Activated CD4-positive, alpha-beta T cell treated with anti-CD3 and anti-CD28 coated beads, Interleukin-2, amount 10 ng/mL, durations not matched to agents 7 days and 5 days (primary cell): ENCODE measurements at regions not wholly inside any gene's neighbourhood (a gene's known extent, or its start where the extent isn't known, plus 50 kb on each side); places are given as distances from the start of the nearest gene placed in this dataset.
"Not testable (repeated sequence)": the region's sequence is repeated elsewhere in the genome, so short reads cannot be mapped to it uniquely, and the experiment has no call there.

Experiments used
- CTCF ChIA-PET: fragments of 350-600 bp; sonication (Branson Sonifier 250); formaldehyde crosslinking; loops from one replicate; lab custom pipeline; 2021; ENCODE audit warnings: antibody characterized with exemption; lab: Charles Lee
- POLR2A ChIA-PET: fragments of 350-600 bp; sonication (Branson Sonifier 250); formaldehyde crosslinking; loops from one replicate; lab custom pipeline; 2021; ENCODE audit warnings: antibody characterized with exemption; lab: Charles Lee
- DNase-seq: peaks from one replicate; pipeline ENCODE4 v3.0.0-alpha.2; 2020
- H3K27ac Mint-ChIP-seq: one replicate; pipeline ENCODE4 v1.8.0; 2021; ENCODE audit warnings: mild to moderate bottlenecking, moderate library complexity, mixed read lengths
- H3K27me3 Mint-ChIP-seq: one replicate; pipeline ENCODE4 v1.8.0; 2021; ENCODE audit warnings: mixed read lengths
- H3K36me3 Mint-ChIP-seq: one replicate; pipeline ENCODE4 v1.8.0; 2021; ENCODE audit warnings: low read depth, mixed read lengths
- H3K4me1 Mint-ChIP-seq: one replicate; pipeline ENCODE4 v1.8.0; 2021; ENCODE audit warnings: mixed read lengths
- H3K4me3 Mint-ChIP-seq: one replicate; pipeline ENCODE4 v1.8.0; 2021; ENCODE audit warnings: mild to moderate bottlenecking, moderate library complexity, mixed read lengths
- H3K9me3 Mint-ChIP-seq: one replicate; pipeline ENCODE4 v1.8.0; 2021; ENCODE audit warnings: mixed read lengths

- Mint-ChIP-seq H3K36me3 (no peaks in the 10 kb centered on the region), H3K27ac (no peak overlapping the region), H3K4me3 (no peak overlapping the region), H3K4me1 (no peaks in the 10 kb centered on the region), H3K9me3 (no peaks in the 10 kb centered on the region), H3K27me3 (peaks cover 2% of the 10 kb centered on the region)
- POLR2A ChIA-PET, result no interaction called here
- DNase-seq, result no peak
- CTCF ChIA-PET, result no interaction called here
Measured at GRCh38 chr12:58009405-58010195, 68.2 kb downstream of the ATP23 start.

GRCh38 chr12:58011676-58012075 is 70.3 kb downstream of the ATP23 start:
- no peak for DNase-seq
- Mint-ChIP-seq H3K4me1 (no peaks in the 10 kb centered on the region), H3K36me3 (no peaks in the 10 kb centered on the region), H3K27ac (no peak overlapping the region), H3K9me3 (no peaks in the 10 kb centered on the region), H3K4me3 (no peak overlapping the region), H3K27me3 (peaks cover 2% of the 10 kb centered on the region)
- POLR2A ChIA-PET, result no interaction called here
- CTCF ChIA-PET, result no interaction called here

- H3K4me1 Mint-ChIP-seq, H3K27me3 Mint-ChIP-seq, POLR2A ChIA-PET: not testable (repeated sequence)
Measured at GRCh38 chr12:58022379-58023020, 81.1 kb downstream of the ATP23 start.

DNA sequence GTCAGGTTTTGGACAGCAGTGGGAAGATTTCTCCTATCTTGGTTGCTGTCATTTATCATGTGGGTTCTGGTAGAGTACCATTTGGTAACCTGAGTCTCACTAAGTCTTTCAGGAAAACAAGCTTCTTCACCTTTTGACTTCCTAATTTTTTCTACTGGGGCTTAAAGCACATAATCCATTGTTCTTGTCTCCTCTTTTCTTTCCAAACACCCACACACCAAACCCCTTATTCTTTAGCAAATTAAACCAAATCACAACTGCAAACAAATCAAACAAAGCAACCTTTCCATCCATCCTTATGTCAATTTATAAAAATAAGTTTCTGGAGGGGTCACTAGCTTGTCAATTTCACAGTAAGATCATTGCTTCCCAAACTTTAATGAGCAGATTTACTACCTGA is 84.1 kb downstream of the ATP23 start:
- Mint-ChIP-seq H3K36me3 (no peaks in the 10 kb centered on the region), H3K27ac (no peak overlapping the region), H3K4me1 (no peaks in the 10 kb centered on the region), H3K27me3 (no peaks in the 10 kb centered on the region), H3K9me3 (peaks cover 3% of the 10 kb centered on the region), H3K4me3 (no peak overlapping the region)
- no peak for DNase-seq
- CTCF ChIA-PET, result no interaction called here
- POLR2A ChIA-PET, result no interaction called here

More at GRCh38 chr12:58022379-58023020, 81.1 kb downstream of the ATP23 start:
- H3K9me3 Mint-ChIP-seq, H3K27ac Mint-ChIP-seq, CTCF ChIA-PET, DNase-seq, H3K4me3 Mint-ChIP-seq, H3K36me3 Mint-ChIP-seq: not testable (repeated sequence)

DNA sequence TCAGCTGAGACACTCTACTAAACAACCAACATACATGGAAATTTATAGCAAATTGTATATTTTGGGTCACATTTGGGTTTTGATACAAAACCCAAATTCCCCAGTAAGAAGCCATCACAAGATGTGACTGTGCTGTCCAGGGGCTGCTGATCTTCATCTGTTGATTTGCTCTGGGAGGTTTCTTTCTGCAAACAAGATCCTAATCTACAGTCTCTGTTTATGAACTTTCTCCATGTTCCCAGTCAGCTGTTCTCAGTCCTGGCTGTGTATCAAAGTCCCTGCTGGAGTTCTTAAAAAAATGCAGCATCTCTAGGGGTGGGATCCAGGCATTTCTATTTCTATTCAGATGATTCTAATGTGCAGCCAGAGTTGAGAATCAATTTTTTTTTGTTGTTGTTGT is 85.1 kb downstream of the ATP23 start:
- Mint-ChIP-seq H3K4me1 (no peaks in the 10 kb centered on the region), H3K27ac (no peak overlapping the region), H3K36me3 (no peaks in the 10 kb centered on the region), H3K9me3 (peaks cover 3% of the 10 kb centered on the region), H3K4me3 (no peak overlapping the region), H3K27me3 (no peaks in the 10 kb centered on the region)
- POLR2A ChIA-PET, result no interaction called here
- no peak for DNase-seq
- CTCF ChIA-PET, result no interaction called here

GRCh38 chr12:58026897-58027891 is 85.8 kb downstream of the ATP23 start:
- H3K27ac Mint-ChIP-seq, result no peak overlapping the region
- H3K4me3 Mint-ChIP-seq, result no peak overlapping the region
- ChIA-PET CTCF (no interaction called here), POLR2A (no interaction called here)
- no peak for DNase-seq
- no peaks in the 10 kb centered on the region for H3K36me3 Mint-ChIP-seq
- H3K9me3 Mint-ChIP-seq, result peaks cover 4% of the 10 kb centered on the region
- no peaks in the 10 kb centered on the region for H3K4me1 Mint-ChIP-seq
- H3K27me3 Mint-ChIP-seq, result no peaks in the 10 kb centered on the region

DNA sequence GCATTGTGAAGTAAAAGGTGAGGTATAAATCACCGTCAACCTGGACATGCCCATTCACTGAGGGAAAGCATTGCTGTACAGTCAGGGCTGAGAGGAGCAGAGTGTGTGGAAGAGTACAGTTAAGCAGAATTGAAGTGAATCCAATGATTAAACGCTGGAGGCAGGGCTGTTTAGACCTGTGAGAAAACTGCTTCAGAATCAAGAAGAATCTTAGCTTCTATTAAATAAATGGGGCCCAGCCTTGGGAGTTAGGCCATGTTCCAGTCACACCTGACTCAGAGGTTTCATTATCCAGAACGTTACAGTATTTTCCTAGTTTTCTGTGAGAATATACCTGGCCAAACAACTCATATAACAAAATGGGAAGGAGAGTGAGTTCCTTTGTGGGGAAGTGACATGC is 86.9 kb downstream of the ATP23 start:
- Mint-ChIP-seq H3K36me3 (no peaks in the 10 kb centered on the region), H3K9me3 (peaks cover 5% of the 10 kb centered on the region), H3K4me3 (no peak overlapping the region), H3K27ac (no peak overlapping the region), H3K27me3 (no peaks in the 10 kb centered on the region), H3K4me1 (no peaks in the 10 kb centered on the region)
- ChIA-PET CTCF (no interaction called here), POLR2A (no interaction called here)
- DNase-seq, result no peak

DNA sequence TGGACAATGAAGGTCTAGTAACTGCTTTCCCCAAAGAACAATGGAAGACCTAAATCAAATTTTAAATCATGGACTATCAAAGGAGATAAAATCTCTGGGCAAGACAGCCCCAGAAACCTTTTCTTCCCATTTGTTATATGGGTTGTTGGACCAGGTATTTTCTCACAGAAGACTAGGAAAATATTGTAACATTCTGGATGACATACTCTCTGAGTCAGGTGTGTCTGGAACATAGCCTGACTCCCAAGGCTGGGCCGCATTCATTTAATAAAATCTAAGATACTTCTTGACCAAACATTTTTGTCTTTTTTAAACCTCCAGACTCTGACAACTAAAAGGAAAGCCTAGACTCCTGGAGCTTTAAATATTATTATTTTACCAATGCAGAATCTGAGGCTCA is 87.9 kb downstream of the ATP23 start:
- Mint-ChIP-seq H3K9me3 (peaks cover 5% of the 10 kb centered on the region), H3K4me1 (no peaks in the 10 kb centered on the region), H3K36me3 (no peaks in the 10 kb centered on the region), H3K4me3 (no peak overlapping the region), H3K27ac (no peak overlapping the region), H3K27me3 (no peaks in the 10 kb centered on the region)
- no peak for DNase-seq
- ChIA-PET CTCF (no interaction called here), POLR2A (no interaction called here)

DNA sequence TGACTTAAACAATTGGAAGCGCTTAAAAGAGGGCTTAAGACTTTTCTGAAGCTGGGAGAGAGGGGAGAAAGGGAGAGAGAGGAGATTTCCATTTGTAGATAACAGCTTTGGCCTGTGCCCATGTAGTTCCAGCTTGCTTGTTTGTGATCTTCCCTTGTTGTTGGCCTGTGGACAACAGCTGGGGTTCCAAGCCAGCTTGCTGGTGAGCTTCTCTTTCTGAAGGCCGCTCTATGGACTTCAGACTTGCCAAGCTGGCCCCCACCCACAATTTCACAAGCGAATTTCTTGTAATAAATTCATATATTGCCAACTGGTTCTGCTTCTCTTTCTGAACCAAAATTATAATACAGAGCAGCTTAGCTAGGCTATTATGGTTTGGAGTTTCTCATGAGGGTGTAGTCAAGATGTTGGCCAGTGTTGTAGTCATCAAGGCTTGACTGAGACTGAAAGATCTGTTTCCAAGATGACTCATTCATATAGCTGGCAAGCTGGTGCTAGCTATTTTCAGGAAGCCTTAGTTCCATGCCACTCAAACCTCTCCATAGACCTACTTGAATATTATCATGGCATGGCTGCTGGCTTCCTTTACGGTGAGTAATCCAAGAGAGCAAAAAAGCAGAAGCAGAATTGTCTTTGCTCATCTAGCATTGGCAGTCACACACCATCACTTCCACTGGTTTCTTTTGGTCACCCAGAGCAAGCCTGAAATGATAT is 89.4 kb downstream of the ATP23 start:
- CTCF ChIA-PET, result no interaction called here
- H3K4me1 Mint-ChIP-seq, result no peaks in the 10 kb centered on the region
- H3K27ac Mint-ChIP-seq, result no peak overlapping the region
- H3K27me3 Mint-ChIP-seq, result no peaks in the 10 kb centered on the region
- H3K4me3 Mint-ChIP-seq, result no peak overlapping the region
- no peak for DNase-seq
- no peaks in the 10 kb centered on the region for H3K36me3 Mint-ChIP-seq
- peaks cover 3% of the 10 kb centered on the region for H3K9me3 Mint-ChIP-seq
- POLR2A ChIA-PET, result no interaction called here

DNA sequence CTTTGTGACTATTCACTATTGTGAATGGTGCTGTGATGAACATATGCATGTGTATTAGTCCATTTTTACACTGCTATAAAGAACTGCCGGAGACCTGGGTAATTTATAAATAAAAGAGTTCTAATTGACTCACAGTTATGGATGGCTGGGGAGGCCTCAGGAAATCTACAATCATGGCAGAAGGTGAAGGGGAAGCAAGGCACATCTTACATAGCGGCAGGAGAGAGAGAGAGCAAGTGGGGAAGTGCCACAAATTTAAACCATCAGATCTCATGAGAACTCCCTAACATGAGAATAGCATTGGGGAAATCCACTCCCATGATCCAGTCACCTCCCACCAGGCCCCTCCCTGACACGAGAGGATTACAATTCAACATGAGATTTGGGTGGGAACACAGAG is 90.8 kb downstream of the ATP23 start:
- no peak overlapping the region for H3K4me3 Mint-ChIP-seq

DNA sequence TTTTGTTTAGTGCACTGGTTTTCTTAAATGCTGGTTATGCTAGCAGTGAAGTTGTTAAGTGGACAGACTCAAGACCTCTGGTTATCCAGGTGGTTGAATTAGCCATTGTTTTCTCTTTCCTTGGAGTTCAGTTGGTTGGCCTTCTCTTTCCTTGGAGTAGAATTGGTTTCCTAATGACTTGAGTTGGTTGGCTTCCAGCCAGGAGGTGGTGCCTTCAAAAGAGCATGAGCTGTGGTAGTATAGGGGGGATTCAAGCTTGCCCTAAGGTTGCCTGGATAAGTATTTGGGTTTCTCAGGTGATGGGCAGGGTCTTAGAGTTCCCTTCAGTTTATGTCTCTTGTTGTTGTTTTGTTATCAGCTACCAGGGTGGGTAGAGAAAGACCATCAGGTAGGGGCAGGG is 92.5 kb downstream of the ATP23 start:
- DNase-seq, result no peak
- H3K27me3 Mint-ChIP-seq, result no peaks in the 10 kb centered on the region
- no peak overlapping the region for H3K4me3 Mint-ChIP-seq
- H3K9me3 Mint-ChIP-seq, result peaks cover 21% of the 10 kb centered on the region
- H3K36me3 Mint-ChIP-seq, result no peaks in the 10 kb centered on the region
- POLR2A ChIA-PET, result no interaction called here
- H3K4me1 Mint-ChIP-seq, result no peaks in the 10 kb centered on the region
- no peak overlapping the region for H3K27ac Mint-ChIP-seq
- CTCF ChIA-PET, result interaction anchor here (1.4 kb wide), 1 partner anchor 11 kb away, joined by 3 read pairs; no protein-coding TSS in a partner anchor

More for the DNA sequence above, 90.8 kb downstream of the ATP23 start:
- no peak for DNase-seq
- H3K27ac Mint-ChIP-seq, result no peak overlapping the region
- no peaks in the 10 kb centered on the region for H3K27me3 Mint-ChIP-seq
- CTCF ChIA-PET, result no interaction called here
- no peaks in the 10 kb centered on the region for H3K36me3 Mint-ChIP-seq
- H3K4me1 Mint-ChIP-seq, result no peaks in the 10 kb centered on the region
- peaks cover 12% of the 10 kb centered on the region for H3K9me3 Mint-ChIP-seq
- POLR2A ChIA-PET, result no interaction called here

DNA sequence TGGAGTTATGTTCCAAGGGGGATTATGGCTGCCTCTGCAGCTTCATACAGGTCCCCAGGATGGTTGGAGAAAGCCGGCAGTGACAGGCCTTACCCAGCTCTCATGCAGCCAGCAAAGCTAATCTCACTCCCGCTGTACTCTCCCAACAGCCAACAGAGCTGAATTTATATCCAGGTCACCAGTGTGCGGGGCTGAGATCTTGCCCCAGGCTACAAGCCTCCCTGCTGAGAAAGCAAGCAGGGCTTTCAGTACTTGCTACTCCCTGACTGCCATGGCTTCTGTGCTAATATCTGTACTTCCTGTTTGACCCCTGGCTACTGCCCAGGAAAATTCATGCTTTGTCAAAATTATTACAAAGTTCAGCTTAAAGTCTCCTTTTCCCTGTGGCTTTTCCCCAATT is 92.9 kb downstream of the ATP23 start:
- H3K4me1 Mint-ChIP-seq, result no peaks in the 10 kb centered on the region
- CTCF ChIA-PET, result interaction anchor here (1.4 kb wide), 1 partner anchor 11 kb away, joined by 3 read pairs; no protein-coding TSS in a partner anchor
- H3K27me3 Mint-ChIP-seq, result no peaks in the 10 kb centered on the region
- no peak overlapping the region for H3K27ac Mint-ChIP-seq
- no peak overlapping the region for H3K4me3 Mint-ChIP-seq
- H3K36me3 Mint-ChIP-seq, result no peaks in the 10 kb centered on the region
- no peak for DNase-seq
- H3K9me3 Mint-ChIP-seq, result peaks cover 21% of the 10 kb centered on the region
- POLR2A ChIA-PET, result no interaction called here
